ENCODE measurements at regions not wholly inside any gene's neighbourhood (a gene's known extent, or its start where the extent isn't known, plus 50 kb on each side); places are given as distances from the start of the nearest gene placed in this dataset.

- no peak for TF ChIP-seq GATA2 (IDR thresholded peaks at IDR 0.05; ENCODE audit: low read depth, low read length)
- TF ChIP-seq GATA3 (IDR thresholded peaks at IDR 0.05; ENCODE audit: low read depth, low read length), result no peak
Measured at GRCh38 chr13:111946214-111946613, 120.7 kb upstream of the SOX1 start.

Measured in SH-SY5Y (cell line).